Astrocyte (in vitro differentiated cells and primary cell): ENCODE measurements at regions not wholly inside any gene's neighbourhood (a gene's known extent, or its start where the extent isn't known, plus 50 kb on each side); places are given as distances from the start of the nearest gene placed in this dataset.

ENCODE experiments used
- CTCF ChIP-seq: IDR thresholded peaks from 2 replicates; pipeline ENCODE4 v1.5.1; 2011; ENCODE audit warnings: low read depth, mild to moderate bottlenecking, inconsistent platforms, low read length, moderate library complexity; ENCODE audit not compliant: insufficient read depth
- EZH2 ChIP-seq: IDR thresholded peaks from 2 replicates; pipeline ENCODE4 v1.6.1; 2012; ENCODE audit warnings: mild to moderate bottlenecking, low read length, inconsistent platforms; ENCODE audit not compliant: insufficient read depth

GRCh38 chr4:112894480-112894879 is 155.0 kb upstream of the ANK2 start:
- no peak for TF ChIP-seq CTCF
- no peak for TF ChIP-seq EZH2
